ENCODE measurements at regions not wholly inside any gene's neighbourhood (a gene's known extent, or its start where the extent isn't known, plus 50 kb on each side); places are given as distances from the start of the nearest gene placed in this dataset.

- DNase-seq (ENCODE audit: low spot score), result no peak
Measured at GRCh38 chrX:45868425-45868824, 667.7 kb upstream of the DIPK2B start.

DNA sequence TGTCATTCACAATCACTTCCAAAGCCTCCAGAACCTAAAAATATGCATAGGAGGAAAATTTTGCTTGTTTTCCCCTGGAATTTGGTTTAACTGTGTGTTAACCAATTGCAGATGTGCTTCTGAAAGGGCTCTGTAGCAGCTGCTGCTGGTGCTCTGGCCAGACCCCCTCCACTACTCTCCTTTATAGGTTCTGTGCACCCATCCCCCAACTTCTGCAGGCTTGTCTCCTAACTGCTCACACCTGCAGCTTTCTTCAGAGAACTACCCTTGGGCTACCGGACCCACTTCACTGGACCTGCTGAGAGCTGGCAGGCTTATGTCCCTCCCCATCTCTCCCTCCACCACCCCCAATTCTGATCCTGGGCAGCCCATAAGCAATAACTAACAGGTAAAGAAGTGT lies 662.1 kb upstream of the DIPK2B start:
- no peak for DNase-seq (ENCODE audit: low spot score)

GRCh38 chrX:45860450-45860849 lies 659.8 kb upstream of the DIPK2B start:
- DNase-seq (ENCODE audit: low spot score), result no peak

- no peak for DNase-seq (ENCODE audit: low spot score)
Measured at GRCh38 chrX:45859407-45859806, 658.7 kb upstream of the DIPK2B start.

DNA sequence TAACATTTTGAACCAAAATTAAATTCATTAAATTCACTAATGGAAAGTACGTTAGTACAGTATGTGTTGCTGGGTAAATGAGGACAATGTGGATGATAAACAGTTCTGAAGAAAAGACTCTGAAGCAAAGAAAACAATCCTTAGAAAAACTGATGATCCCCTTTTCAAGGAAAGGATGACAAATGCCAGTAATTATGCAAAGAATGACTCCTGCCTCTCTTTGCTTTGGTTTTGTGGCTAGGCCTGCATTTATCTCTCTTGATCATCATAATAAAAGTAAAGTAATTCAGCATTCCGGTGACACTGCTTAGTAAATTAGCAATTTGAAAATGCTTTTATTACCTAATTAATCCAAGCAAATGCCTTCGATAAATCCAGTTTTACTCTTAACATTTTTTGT lies 652.2 kb upstream of the DIPK2B start:
- no peak for DNase-seq (ENCODE audit: low spot score)

DNA sequence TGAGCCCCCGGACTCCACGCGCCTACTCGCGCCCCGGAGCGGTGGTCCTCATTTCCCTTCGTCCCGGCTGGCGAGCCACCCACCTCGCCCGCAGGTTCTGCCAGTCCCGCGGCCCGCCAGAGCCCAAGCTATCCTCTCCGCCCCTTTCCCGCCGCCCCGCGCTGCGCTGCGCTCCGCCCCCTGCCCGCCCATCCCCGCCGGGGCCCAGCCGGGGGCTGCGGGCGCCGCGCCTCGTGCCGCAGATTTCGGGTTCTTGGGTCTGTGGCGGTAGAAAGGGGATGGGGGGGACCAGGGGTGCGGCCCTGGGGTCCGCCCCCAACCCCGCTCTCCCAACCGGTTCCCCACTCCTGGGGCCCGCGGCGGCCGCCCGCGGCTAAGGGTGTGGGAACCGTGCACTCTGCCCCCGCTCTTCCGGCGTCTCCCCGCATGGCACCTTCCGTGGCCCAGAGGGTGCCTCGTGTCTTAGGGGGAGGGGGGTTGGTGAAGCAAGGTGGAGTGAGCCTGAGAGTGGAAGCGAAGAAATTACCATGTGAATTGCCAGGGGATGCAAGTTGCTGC lies 650.8 kb upstream of the DIPK2B start:
- DNase-seq (ENCODE audit: low spot score), result peak; percentile 74

GRCh38 chrX:45850775-45851433 lies 650.2 kb upstream of the DIPK2B start:
- DNase-seq (ENCODE audit: low spot score), result peak; percentile 61

DNA sequence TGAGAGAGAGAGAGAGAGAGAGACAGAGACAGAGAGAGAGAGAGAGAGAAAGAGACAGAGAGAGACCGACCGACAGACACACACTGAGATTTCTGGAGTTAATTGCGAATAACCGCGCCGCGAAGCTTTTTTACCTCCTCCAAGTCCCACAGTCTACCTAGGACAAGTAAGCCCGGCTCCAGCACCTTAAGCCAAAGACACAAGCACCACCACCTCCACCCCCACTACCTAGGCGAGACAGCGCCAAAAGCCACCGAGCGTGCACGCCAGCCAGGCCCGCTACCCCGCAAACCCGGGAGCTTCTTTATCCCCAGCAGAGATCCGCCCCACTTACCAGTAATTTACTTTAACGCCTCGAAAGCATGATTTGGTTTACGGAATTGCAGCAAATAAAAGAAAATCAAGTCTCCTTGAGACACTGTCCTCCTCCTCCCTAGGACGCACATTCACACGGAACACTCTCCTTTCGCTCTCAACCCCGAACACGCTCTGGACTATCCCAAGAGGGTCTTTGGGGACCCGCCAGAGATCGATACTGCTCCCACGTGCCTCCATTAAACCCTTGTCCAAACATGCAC lies 649.6 kb upstream of the DIPK2B start:
- DNase-seq (ENCODE audit: low spot score), result peak; percentile 63

GRCh38 chrX:45849261-45849862 lies 648.7 kb upstream of the DIPK2B start:
- DNase-seq (ENCODE audit: low spot score), result no peak

- no peak for DNase-seq (ENCODE audit: low spot score)
Measured at GRCh38 chrX:45847961-45848360, 647.3 kb upstream of the DIPK2B start.

GRCh38 chrX:45846328-45846727 lies 645.7 kb upstream of the DIPK2B start:
- DNase-seq (ENCODE audit: low spot score), result no peak

DNA sequence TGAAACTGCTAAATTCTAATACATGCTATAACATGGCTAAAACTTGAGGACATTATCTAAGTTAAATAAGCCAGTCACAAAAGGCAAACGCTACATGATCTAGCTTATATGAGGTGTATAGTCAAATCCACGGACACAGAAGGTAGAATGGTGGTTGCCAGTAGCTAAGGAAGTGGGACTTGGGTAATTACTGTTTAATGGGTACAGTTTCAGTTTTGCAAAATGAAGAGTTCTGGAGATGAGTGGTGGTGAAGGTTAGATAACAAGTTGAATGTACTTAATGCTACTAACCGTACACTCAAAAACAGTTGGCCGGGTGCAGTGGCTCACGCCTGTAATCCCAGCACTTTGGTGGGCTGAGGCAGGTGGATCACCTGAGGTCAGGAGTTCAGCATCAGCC lies 644.5 kb upstream of the DIPK2B start:
- DNase-seq (ENCODE audit: low spot score), result no peak

GRCh38 chrX:45843518-45843917 lies 642.8 kb upstream of the DIPK2B start:
- no peak for DNase-seq (ENCODE audit: low spot score)

GRCh38 chrX:45842926-45843315 lies 642.2 kb upstream of the DIPK2B start:
- DNase-seq (ENCODE audit: low spot score), result no peak

DNA sequence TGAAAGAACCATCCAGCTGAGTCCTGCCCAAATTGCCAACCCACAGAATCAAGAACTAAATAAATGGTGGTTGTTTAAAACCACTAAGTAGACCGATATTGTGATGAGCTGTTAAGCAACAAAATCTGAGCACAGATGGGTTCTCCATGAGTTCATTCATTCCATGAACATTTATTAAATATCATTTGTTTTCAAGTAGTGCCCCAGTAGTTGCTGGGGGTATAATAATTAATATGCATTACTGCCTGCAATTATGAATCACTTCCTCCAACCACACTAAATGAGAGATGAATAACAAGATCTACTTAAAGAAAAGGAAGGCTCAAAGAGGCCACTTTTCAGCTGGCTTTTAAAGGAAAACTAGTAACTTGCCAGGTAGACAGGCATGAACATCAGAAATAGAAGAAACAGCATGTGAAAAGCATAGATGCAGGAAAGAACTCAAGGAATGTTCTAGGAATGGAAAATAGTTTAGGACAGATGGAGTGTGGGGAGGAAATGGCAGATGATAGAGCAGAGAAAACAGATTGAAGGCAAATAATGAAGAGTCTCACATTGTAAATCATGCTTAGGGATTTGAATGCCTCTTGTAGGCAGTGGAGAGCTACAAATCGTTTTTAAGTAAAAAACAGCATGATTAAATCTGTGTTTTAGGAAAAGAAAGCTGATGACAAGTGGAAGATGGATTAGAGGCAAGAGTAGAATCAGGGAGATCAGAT lies 641.7 kb upstream of the DIPK2B start:
- DNase-seq (ENCODE audit: low spot score), result no peak

DNA sequence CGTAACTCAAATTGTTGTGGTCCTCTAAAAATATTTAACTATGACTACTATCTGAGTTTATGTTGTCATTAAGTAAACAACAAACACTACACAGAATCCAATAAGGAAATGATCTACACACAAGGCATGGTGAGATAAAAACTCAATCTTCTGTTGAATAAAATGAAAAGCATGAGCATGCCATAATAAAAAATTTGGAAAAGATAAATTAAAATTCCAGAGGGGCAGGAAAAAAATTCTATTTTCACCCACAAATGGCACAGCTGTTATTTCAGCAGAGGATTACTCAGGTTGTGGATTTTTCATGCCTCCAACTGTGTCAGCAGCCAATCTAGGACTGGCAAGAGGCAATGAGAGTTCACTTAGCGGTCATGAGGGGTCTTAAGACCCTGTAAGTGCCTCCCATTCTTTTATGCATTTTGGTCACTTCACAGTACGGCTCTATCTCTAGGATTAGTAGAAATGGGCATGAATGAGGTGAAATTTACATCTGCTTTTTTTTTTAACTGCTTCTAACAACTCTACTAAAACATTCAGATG lies 639.8 kb upstream of the DIPK2B start:
- DNase-seq (ENCODE audit: low spot score), result no peak

DNA sequence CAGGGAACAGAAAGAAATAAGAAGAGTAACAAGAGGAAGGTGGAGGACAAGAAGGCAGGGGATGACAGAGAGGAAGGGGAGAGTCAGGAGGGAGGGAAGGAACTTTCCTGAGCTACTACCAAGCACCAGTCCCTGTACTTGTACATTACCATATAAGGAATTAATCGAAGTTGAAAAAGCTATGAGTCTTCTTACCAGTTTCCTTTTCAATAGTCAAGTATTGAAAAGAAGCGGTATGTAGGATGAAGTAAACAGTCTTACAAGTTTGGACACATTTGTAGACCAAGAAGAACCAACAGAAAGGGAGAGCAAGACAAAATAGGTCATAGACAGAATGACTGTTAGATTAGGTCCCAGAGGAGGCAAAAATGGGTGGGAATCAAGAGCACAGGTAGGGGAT lies 629.7 kb upstream of the DIPK2B start:
- DNase-seq (ENCODE audit: low spot score), result no peak

DNA sequence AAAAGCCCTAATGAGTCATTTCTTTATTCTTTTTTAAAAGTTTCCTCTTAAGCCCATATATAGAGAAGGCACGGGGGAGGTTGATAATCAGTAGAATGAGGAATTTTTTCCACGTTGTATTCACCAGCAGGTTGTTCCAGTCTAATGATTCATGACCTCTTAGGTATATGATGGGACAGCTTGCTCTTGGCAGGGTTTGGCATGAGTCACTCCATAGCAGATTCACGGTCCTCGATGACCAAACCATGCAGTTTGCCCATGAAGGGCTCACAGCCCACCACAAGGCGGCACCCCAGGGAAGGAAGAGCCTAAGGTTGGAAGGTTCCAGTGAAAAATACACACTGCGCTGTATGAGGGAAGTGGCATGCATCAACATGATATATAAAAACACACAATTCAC lies 623.8 kb upstream of the DIPK2B start:
- no peak for DNase-seq (ENCODE audit: low spot score)

DNA sequence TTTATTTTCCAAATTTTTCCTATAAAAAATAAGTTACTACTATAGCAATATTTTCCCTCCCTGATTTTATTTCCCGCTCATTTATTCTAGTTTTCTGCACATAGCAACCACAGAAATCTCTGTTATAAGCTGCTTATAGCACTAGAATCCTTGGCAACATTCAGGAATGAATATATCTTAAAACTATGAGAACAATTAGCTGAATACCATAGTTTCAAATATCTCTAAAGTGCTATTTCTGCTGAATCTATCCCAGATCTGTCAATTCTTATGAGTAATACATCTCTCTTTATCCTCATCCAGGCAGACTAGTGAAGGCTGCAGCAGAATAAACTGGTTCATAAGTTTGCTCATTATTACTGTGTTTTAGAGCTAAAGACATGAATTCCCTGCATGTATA lies 622.9 kb upstream of the DIPK2B start:
- no peak for DNase-seq (ENCODE audit: low spot score)

GRCh38 chrX:45822124-45822523 lies 621.4 kb upstream of the DIPK2B start:
- DNase-seq (ENCODE audit: low spot score), result no peak

DNA sequence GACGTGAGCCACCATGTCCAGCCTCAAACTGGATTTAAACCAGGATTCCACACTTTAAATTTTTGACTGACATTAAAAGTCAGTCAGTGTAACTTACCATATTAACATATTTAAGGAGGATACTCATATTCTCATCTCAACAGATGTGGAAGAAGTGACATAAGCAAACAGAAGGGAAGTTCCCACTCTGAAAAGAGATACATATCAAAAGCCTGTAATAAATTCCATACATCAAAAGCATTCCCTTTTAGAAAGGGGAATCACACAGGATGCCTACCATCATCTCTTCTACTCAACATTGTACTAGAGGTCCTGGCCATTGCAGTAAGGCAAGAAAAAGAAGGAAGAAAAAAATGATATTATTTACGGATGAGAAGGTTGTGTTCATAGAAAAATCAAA lies 618.2 kb upstream of the DIPK2B start:
- DNase-seq (ENCODE audit: low spot score), result no peak

DNA sequence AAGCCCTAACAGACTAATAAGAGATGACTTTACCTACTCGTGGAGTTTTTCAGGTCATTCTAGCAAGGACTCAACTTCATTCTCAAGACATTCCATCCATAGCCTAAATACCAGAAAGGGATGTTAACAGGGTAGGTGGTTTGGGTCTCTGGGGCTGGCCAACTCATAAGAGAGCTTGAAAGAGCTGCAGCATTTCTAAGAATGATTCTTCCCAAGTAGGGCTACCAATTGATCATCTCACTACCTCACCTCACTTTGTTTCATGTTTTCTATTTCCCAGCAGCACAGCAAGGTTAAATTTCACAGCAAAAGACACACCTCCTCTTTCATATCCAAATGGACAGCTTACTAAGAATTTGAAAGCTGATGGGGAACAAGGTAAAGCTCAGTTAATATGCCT lies 614.8 kb upstream of the DIPK2B start:
- DNase-seq (ENCODE audit: low spot score), result no peak

DNA sequence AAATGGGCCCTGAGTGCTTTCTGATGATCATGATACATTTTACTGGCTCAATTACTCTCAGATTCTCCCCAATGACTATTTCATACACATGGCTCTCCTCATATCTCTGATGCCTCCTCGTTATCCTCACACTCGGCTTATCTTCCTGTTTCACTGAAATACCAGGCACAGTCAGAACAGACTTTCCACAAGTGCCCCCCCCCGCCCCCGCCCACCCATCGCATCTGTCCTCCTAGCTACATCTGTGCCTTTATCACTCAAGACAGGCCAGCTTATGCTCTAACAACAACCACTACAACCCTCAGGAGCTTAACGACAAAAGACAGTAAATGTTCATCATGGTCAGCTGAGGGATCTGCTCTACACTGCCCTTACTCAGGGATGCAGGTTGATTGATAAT lies 610.6 kb upstream of the DIPK2B start:
- no peak for DNase-seq (ENCODE audit: low spot score)
